ENCODE measurements at regions not wholly inside any gene's neighbourhood (a gene's known extent, or its start where the extent isn't known, plus 50 kb on each side); places are given as distances from the start of the nearest gene placed in this dataset.

DNA sequence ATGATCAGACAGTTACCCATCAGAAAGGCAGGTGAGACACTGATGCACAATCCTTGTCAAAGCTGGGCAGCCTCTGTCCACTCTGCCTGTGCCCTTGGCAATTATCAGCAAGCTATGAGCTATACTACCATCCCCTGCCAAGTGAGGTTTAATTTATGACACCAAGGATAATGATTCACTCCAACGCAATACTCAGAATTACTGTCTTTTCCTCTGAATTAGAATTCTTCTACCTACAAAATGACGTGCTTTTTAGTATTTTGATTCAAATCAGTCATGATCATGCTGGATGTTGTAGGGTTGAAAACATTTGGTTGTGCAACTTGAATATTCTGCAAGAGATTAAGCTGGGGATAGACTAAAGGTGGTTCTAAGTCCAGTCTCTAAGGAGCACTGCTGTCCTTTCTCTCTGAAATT is 116.8 kb upstream of the SOX9 start:
- Histone ChIP-seq H3K9me2 (replicated peaks; ENCODE audit: low read depth, low read length) (no peaks in the 10 kb centered on the region), H3K4me1 (ENCODE audit: insufficient read depth, low read length, poor library complexity, severe bottlenecking) (no peaks in the 10 kb centered on the region), H3K79me2 (ENCODE audit: insufficient read depth, low read length) (no peaks in the 10 kb centered on the region), H3K9ac (ENCODE audit: low read depth, low read length, poor library complexity, severe bottlenecking) (no peak overlapping the region), H3K4me3 (ENCODE audit: low read length, poor library complexity, severe bottlenecking) (no peak overlapping the region), H3F3A (ENCODE audit: low read depth) (no peaks in the 10 kb centered on the region), H3K27me3 (ENCODE audit: insufficient read depth, low read length, poor library complexity, severe bottlenecking) (no peaks in the 10 kb centered on the region), H2AFZ (ENCODE audit: low read length) (no peak overlapping the region), H3K9me3 (ENCODE audit: insufficient read depth, low read depth, low read length) (no peaks in the 10 kb centered on the region), H3K36me3 (ENCODE audit: insufficient read depth, low read length) (no peaks in the 10 kb centered on the region), H4K20me1 (ENCODE audit: insufficient read depth, low read length, poor library complexity, severe bottlenecking) (no peaks in the 10 kb centered on the region), H3K4me2 (ENCODE audit: low read depth, low read length, poor library complexity, severe bottlenecking) (no peak overlapping the region)
- TF ChIP-seq, protein P1, sequence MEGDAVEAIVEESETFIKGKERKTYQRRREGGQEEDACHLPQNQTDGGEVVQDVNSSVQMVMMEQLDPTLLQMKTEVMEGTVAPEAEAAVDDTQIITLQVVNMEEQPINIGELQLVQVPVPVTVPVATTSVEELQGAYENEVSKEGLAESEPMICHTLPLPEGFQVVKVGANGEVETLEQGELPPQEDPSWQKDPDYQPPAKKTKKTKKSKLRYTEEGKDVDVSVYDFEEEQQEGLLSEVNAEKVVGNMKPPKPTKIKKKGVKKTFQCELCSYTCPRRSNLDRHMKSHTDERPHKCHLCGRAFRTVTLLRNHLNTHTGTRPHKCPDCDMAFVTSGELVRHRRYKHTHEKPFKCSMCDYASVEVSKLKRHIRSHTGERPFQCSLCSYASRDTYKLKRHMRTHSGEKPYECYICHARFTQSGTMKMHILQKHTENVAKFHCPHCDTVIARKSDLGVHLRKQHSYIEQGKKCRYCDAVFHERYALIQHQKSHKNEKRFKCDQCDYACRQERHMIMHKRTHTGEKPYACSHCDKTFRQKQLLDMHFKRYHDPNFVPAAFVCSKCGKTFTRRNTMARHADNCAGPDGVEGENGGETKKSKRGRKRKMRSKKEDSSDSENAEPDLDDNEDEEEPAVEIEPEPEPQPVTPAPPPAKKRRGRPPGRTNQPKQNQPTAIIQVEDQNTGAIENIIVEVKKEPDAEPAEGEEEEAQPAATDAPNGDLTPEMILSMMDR (conservative IDR thresholded peaks at IDR 0.05; ENCODE audit: low read length), result no peak
- no peak for TF ChIP-seq EZH2phosphoT487 (IDR thresholded peaks at IDR 0.05; ENCODE audit: borderline replicate concordance)

DNA sequence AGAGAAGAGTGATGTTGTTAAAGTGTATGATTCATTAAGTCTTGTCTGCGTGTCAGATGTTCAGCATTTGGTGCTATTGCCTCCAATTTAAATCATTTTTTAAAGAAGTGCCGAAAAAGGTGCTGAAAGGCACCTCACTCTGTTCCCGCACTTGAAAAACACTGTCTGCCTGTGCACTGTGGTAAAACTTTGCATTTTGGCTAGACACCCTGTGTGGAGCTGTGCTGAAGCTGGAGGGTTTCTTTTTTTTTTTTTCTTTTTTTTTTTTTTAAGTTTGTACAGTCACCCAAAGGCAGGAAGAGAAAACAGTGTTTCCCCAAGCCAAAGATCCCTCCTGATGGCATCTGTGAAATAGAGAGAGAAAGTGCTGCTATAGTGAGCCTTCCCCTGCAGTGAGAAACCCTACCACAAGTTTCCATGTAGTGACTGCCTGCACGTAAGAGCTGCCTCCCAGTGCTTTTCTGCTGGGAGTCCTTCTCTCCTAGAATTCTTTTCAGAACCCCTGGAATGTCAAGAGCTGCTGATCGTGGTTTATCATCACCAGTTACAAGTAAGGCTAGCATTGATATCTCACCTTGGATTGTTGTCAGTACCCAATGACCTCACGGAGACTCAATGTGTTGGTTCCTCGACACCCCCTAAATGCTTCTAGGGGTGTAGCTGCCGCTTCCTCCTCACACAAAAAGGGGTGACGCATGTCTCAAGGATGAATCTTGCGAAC is 116.0 kb upstream of the SOX9 start:
- Histone ChIP-seq H3K9ac (ENCODE audit: low read depth, low read length, poor library complexity, severe bottlenecking) (no peak overlapping the region), H3F3A (ENCODE audit: low read depth) (no peaks in the 10 kb centered on the region), H3K4me3 (ENCODE audit: low read length, poor library complexity, severe bottlenecking) (no peak overlapping the region), H3K4me1 (ENCODE audit: insufficient read depth, low read length, poor library complexity, severe bottlenecking) (no peaks in the 10 kb centered on the region), H2AFZ (ENCODE audit: low read length) (no peak overlapping the region), H3K9me3 (ENCODE audit: insufficient read depth, low read depth, low read length) (no peaks in the 10 kb centered on the region), H3K9me2 (replicated peaks; ENCODE audit: low read depth, low read length) (no peaks in the 10 kb centered on the region), H3K4me2 (ENCODE audit: low read depth, low read length, poor library complexity, severe bottlenecking) (no peak overlapping the region), H3K27me3 (ENCODE audit: insufficient read depth, low read length, poor library complexity, severe bottlenecking) (no peaks in the 10 kb centered on the region), H4K20me1 (ENCODE audit: insufficient read depth, low read length, poor library complexity, severe bottlenecking) (no peaks in the 10 kb centered on the region), H3K79me2 (ENCODE audit: insufficient read depth, low read length) (no peaks in the 10 kb centered on the region), H3K36me3 (ENCODE audit: insufficient read depth, low read length) (no peaks in the 10 kb centered on the region)
- no peak for TF ChIP-seq EZH2phosphoT487 (IDR thresholded peaks at IDR 0.05; ENCODE audit: borderline replicate concordance)
- TF ChIP-seq, protein P1 (conservative IDR thresholded peaks at IDR 0.05; ENCODE audit: low read length), result no peak

DNA sequence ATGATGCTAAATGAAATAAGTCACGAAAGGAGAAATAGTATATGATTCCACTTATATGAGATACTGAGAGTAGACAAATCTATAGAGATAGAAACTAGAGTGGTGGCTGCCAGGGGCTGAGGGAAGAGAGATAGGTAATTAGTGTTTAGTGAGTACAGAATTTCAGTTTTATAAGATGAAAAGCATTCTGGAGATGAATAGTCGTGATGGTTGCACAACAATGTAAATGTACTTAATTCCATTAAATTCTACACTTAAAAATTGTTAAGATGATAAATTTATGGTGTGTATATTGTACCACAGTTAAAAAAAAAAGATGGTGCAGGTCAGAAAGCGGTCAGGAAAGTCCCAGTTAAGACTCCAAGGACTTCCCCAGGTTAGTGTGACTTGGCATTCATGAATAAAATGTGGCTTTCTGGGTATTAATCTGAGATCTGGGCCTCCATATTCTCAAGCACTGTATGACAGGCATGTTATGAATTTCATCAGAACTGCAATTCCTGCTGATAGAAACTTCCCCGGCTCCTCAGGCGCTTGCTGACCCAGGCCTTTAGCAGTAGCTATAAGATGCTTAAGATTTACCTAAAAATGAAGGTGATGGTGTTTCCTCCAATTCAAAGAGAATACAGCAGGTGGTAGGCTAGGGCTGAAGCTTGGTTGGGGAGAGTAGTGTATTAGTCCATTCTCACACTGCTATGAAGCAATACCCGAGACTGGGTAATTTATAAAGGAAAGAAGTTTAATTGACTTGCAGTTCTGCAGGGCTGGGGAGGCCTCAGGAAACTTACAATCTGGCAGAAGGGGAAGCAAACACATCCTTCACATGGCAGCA is 115.3 kb upstream of the SOX9 start:
- Histone ChIP-seq H3K4me3 (ENCODE audit: low read length, poor library complexity, severe bottlenecking) (no peak overlapping the region), H3K9ac (ENCODE audit: low read depth, low read length, poor library complexity, severe bottlenecking) (no peak overlapping the region), H3K36me3 (ENCODE audit: insufficient read depth, low read length) (no peaks in the 10 kb centered on the region), H3K9me2 (replicated peaks; ENCODE audit: low read depth, low read length) (no peaks in the 10 kb centered on the region), H3F3A (ENCODE audit: low read depth) (no peaks in the 10 kb centered on the region), H4K20me1 (ENCODE audit: insufficient read depth, low read length, poor library complexity, severe bottlenecking) (no peaks in the 10 kb centered on the region), H3K27me3 (ENCODE audit: insufficient read depth, low read length, poor library complexity, severe bottlenecking) (no peaks in the 10 kb centered on the region), H2AFZ (ENCODE audit: low read length) (no peak overlapping the region), H3K4me2 (ENCODE audit: low read depth, low read length, poor library complexity, severe bottlenecking) (no peak overlapping the region), H3K79me2 (ENCODE audit: insufficient read depth, low read length) (no peaks in the 10 kb centered on the region), H3K9me3 (ENCODE audit: insufficient read depth, low read depth, low read length) (peaks cover 3% of the 10 kb centered on the region; the same call in 1 of the 2 replicates), H3K4me1 (ENCODE audit: insufficient read depth, low read length, poor library complexity, severe bottlenecking) (no peaks in the 10 kb centered on the region)
- TF ChIP-seq, protein P1 (conservative IDR thresholded peaks at IDR 0.05; ENCODE audit: low read length), result no peak
- TF ChIP-seq EZH2phosphoT487 (IDR thresholded peaks at IDR 0.05; ENCODE audit: borderline replicate concordance), result no peak

Data from Loucy (cell line).